ENCODE measurements at regions not wholly inside any gene's neighbourhood (a gene's known extent, or its start where the extent isn't known, plus 50 kb on each side); places are given as distances from the start of the nearest gene placed in this dataset.

- no peak for TF ChIP-seq NR2F6 (CRISPR knock-in tag; IDR thresholded peaks at IDR 0.05)
- no peak for TF ChIP-seq ZNF707 (CRISPR knock-in tag; conservative IDR thresholded peaks at IDR 0.05)
- TF ChIP-seq CAMTA2 (CRISPR knock-in tag; conservative IDR thresholded peaks at IDR 0.05) = no peak
- no peak for TF ChIP-seq ZNF830 (CRISPR knock-in tag; IDR thresholded peaks at IDR 0.05)
These were observed 207.3 kb downstream of the HS3ST3B1 start (continued) for GRCh38 chr17:14508156-14508555.

DNA sequence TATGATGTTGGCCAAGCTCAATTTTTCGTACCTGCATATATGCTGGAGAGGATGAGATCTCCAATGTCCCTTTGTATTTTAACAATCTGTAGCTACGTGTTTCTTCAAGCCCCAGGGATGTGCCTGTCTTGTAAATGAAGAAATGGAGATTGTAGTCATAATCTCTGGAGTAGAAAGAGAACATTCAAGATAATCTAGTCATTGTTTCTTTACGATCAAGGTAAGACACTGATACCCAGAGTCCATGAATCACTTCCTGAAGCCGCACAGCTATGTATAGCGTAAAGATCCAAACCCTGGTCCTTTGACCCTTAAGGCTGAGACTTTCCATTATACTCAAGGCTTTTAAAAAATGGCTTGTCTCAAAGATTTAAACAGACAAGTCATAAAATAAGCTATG is 205.5 kb downstream of the HS3ST3B1 start:
- BruUV-seq (replicated peaks) = no TSS peak
- Histone ChIP-seq H2AFZ (ENCODE audit: low read depth, low read length) (no peak overlapping the region), H3K27ac (ENCODE audit: extremely low read depth, low read depth, low read length) (no peak overlapping the region), H3K36me3 (ENCODE audit: control insufficient read depth, insufficient read depth, low read length) (no peaks in the 10 kb centered on the region), H3K27me3 (ENCODE audit: control insufficient read depth in 2 of 2, insufficient read depth in 2 of 2, low read length in 2 of 2) (no peaks in the 10 kb centered on the region), H3K9me1 (ENCODE audit: control insufficient read depth, insufficient read depth, low read length) (no peaks in the 10 kb centered on the region), H3K9ac (ENCODE audit: insufficient read depth in 1 of 2, low read depth in 2 of 2, low read length in 2 of 2) (no peak overlapping the region), H3K4me1 (replicated peaks in 1 of 2; ENCODE audit: control insufficient read depth in 2 of 2, insufficient read depth in 2 of 2, low read length in 2 of 2) (no peaks in the 10 kb centered on the region), H4K20me1 (replicated peaks; ENCODE audit: control insufficient read depth, insufficient read depth, low read length) (no peaks in the 10 kb centered on the region), H3K9me3 (replicated peaks; ENCODE audit: control insufficient read depth, insufficient read depth, low read depth, low read length) (no peaks in the 10 kb centered on the region), H3K4me2 (ENCODE audit: insufficient read depth, low read length) (no peak overlapping the region), H3K79me2 (ENCODE audit: control insufficient read depth, insufficient read depth, low read length) (no peaks in the 10 kb centered on the region), H3K4me3 (no peak overlapping the region)
- ChIA-PET POLR2A (interaction anchor here (0.7 kb wide), 1 partner anchor 38 kb away, joined by 3 read pairs; no protein-coding TSS in a partner anchor), CTCF (ENCODE audit: low intra/inter-chr PET ratio) (no interaction called here)
- in situ Hi-C loops (cut with MboI) = no loop called here
- WGBS (ENCODE audit: insufficient coverage, low coverage, missing lambda C conversion rate) = 3% methylated on average over 5 of the region's 5 CpGs
- FAIRE-seq = no peak
- ATAC-seq = no peak
- DNase-seq (ENCODE audit: extremely low read depth in 1 of 4, low spot score in 3 of 4) = no peak
- TF ChIP-seq CSDE1 (IDR thresholded peaks at IDR 0.05) (no peak), HNRNPH1 (optimal IDR thresholded peaks at IDR 0.05; ENCODE audit: low read depth, low read length) (no peak), ILK (tag; IDR thresholded peaks at IDR 0.05; ENCODE audit: borderline replicate concordance, low read depth) (no peak), ZNF146 (CRISPR knock-in tag; IDR thresholded peaks at IDR 0.05; ENCODE audit: unreplicated experiment) (no peak), ZNF263 (CRISPR knock-in tag; IDR thresholded peaks at IDR 0.05; ENCODE audit: borderline replicate concordance) (no peak), GATA2 (CRISPR knock-in tag; IDR thresholded peaks at IDR 0.05) (no peak), HIVEP1 (CRISPR knock-in tag; IDR thresholded peaks at IDR 0.05) (no peak), MCM5 (IDR thresholded peaks at IDR 0.05; ENCODE audit: low read depth) (no peak), SNIP1 (IDR thresholded peaks at IDR 0.05; ENCODE audit: low read depth) (no peak), ZNF444 (CRISPR knock-in tag; IDR thresholded peaks at IDR 0.05) (no peak), PTBP1 (IDR thresholded peaks at IDR 0.05; ENCODE audit: low read depth, low read length) (no peak), MXI1 (IDR thresholded peaks at IDR 0.05; ENCODE audit: low read depth, low read length) (no peak)
- TF ChIP-seq, protein P1, sequence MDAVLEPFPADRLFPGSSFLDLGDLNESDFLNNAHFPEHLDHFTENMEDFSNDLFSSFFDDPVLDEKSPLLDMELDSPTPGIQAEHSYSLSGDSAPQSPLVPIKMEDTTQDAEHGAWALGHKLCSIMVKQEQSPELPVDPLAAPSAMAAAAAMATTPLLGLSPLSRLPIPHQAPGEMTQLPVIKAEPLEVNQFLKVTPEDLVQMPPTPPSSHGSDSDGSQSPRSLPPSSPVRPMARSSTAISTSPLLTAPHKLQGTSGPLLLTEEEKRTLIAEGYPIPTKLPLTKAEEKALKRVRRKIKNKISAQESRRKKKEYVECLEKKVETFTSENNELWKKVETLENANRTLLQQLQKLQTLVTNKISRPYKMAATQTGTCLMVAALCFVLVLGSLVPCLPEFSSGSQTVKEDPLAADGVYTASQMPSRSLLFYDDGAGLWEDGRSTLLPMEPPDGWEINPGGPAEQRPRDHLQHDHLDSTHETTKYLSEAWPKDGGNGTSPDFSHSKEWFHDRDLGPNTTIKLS (IDR thresholded peaks at IDR 0.05; ENCODE audit: borderline replicate concordance, low read depth) = no peak
- TF ChIP-seq, protein P2, sequence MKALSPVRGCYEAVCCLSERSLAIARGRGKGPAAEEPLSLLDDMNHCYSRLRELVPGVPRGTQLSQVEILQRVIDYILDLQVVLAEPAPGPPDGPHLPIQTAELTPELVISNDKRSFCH (CRISPR knock-in tag; IDR thresholded peaks at IDR 0.05) = no peak
- TF ChIP-seq, protein P2 (tag; IDR thresholded peaks at IDR 0.05) = no peak
- TF ChIP-seq, protein P3, sequence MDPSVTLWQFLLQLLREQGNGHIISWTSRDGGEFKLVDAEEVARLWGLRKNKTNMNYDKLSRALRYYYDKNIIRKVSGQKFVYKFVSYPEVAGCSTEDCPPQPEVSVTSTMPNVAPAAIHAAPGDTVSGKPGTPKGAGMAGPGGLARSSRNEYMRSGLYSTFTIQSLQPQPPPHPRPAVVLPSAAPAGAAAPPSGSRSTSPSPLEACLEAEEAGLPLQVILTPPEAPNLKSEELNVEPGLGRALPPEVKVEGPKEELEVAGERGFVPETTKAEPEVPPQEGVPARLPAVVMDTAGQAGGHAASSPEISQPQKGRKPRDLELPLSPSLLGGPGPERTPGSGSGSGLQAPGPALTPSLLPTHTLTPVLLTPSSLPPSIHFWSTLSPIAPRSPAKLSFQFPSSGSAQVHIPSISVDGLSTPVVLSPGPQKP (CRISPR knock-in tag; IDR thresholded peaks at IDR 0.05) = no peak
- intact Hi-C loops (cut with micrococcal nuclease) = no loop called here
